Mesodermal cell (in vitro differentiated cells): ENCODE measurements at regions not wholly inside any gene's neighbourhood (a gene's known extent, or its start where the extent isn't known, plus 50 kb on each side); places are given as distances from the start of the nearest gene placed in this dataset.
"Not testable (repeated sequence)": the region's sequence is repeated elsewhere in the genome, so short reads cannot be mapped to it uniquely, and the experiment has no call there.

Experiments
- H3K27ac ChIP-seq: 2 replicates; pipeline ENCODE4 v1.7.0; 2013; ENCODE audit warnings: mild to moderate bottlenecking, low read depth, low read length, moderate library complexity; ENCODE audit not compliant: severe bottlenecking
- H3K36me3 ChIP-seq: 2 replicates; pipeline ENCODE4 v1.7.1; 2013; ENCODE audit warnings: mild to moderate bottlenecking, low read length, moderate library complexity; ENCODE audit not compliant: control insufficient read depth, insufficient read depth
- H3K4me1 ChIP-seq: one replicate; pipeline ENCODE4 v1.7.1; 2013; ENCODE audit warnings: mild to moderate bottlenecking, low read length; ENCODE audit not compliant: insufficient read depth, control insufficient read depth, poor library complexity, severe bottlenecking
- H3K4me3 ChIP-seq: 2 replicates; pipeline ENCODE4 v1.7.0; 2013; ENCODE audit warnings: low read length, control low read depth, mild to moderate bottlenecking; ENCODE audit not compliant: insufficient read depth, poor library complexity, severe bottlenecking; ENCODE audit errors: extremely low read depth
- H3K9me3 ChIP-seq: 2 replicates; pipeline ENCODE4 v1.7.1; 2013; ENCODE audit warnings: mild to moderate bottlenecking, low read length, moderate library complexity; ENCODE audit not compliant: control insufficient read depth
- WGBS, 2 experiments: methylation state at CpG; one replicate each; pipeline ENCODE4 v1.1.5; 2013; ENCODE audit warnings: missing lambda C conversion rate in 2 of 2; ENCODE audit not compliant: insufficient coverage in 2 of 2; 5-methylcytosine and 5-hydroxymethylcytosine counted together

- not testable (repeated sequence) for H3K4me3 ChIP-seq, H3K27ac ChIP-seq, H3K9me3 ChIP-seq, H3K36me3 ChIP-seq, H3K4me1 ChIP-seq
- no CpG with 5 or more reads among the region's 1 CpG for WGBS, 2 experiments
Measured at GRCh38 chr7:68714135-68714534, 884.1 kb upstream of the AUTS2 start.

- H3K4me3 ChIP-seq = no peak overlapping the region
- H3K27ac ChIP-seq = no peak overlapping the region
- no peaks in the 10 kb centered on the region for H3K4me1 ChIP-seq
- 0 to 88% methylated on average over 1 of the region's 4 CpGs for WGBS, 2 experiments
- H3K36me3 ChIP-seq = no peaks in the 10 kb centered on the region
- H3K9me3 ChIP-seq = no peaks in the 10 kb centered on the region
Measured at GRCh38 chr7:68715907-68716306, 882.4 kb upstream of the AUTS2 start.

- H3K4me1 ChIP-seq = no peaks in the 10 kb centered on the region
- no CpG with 5 or more reads among the region's 1 CpG for WGBS, 2 experiments
- no peak overlapping the region for H3K4me3 ChIP-seq
- no peak overlapping the region for H3K27ac ChIP-seq
- H3K9me3 ChIP-seq = no peaks in the 10 kb centered on the region
- H3K36me3 ChIP-seq = no peaks in the 10 kb centered on the region
Measured at GRCh38 chr7:68717176-68717575, 881.1 kb upstream of the AUTS2 start.

GRCh38 chr7:68718097-68718551 lies 880.2 kb upstream of the AUTS2 start:
- no CpG with 5 or more reads among the region's 1 CpG for WGBS, 2 experiments
- Histone ChIP-seq H3K9me3 (no peaks in the 10 kb centered on the region), H3K36me3 (no peaks in the 10 kb centered on the region), H3K4me1 (no peaks in the 10 kb centered on the region), H3K27ac (no peak overlapping the region), H3K4me3 (no peak overlapping the region)

GRCh38 chr7:68720697-68721096 lies 877.6 kb upstream of the AUTS2 start:
- Histone ChIP-seq H3K9me3 (no peaks in the 10 kb centered on the region), H3K36me3 (no peaks in the 10 kb centered on the region), H3K27ac (no peak overlapping the region), H3K4me1 (no peaks in the 10 kb centered on the region), H3K4me3 (no peak overlapping the region)
- 88 to 94% methylated on average over 4 to 5 of the region's 5 CpGs for WGBS, 2 experiments

GRCh38 chr7:68722044-68722443 lies 876.2 kb upstream of the AUTS2 start:
- H3K36me3 ChIP-seq = no peaks in the 10 kb centered on the region
- H3K4me1 ChIP-seq = no peaks in the 10 kb centered on the region
- no peak overlapping the region for H3K27ac ChIP-seq
- WGBS, 2 experiments = 67% methylated on average over 1 of the region's 1 CpG; no CpG with 5 or more reads in 1 of the 2 experiments
- no peaks in the 10 kb centered on the region for H3K9me3 ChIP-seq
- no peak overlapping the region for H3K4me3 ChIP-seq

GRCh38 chr7:68724965-68725364 lies 873.3 kb upstream of the AUTS2 start:
- H3K4me1 ChIP-seq = no peaks in the 10 kb centered on the region
- H3K36me3 ChIP-seq = no peaks in the 10 kb centered on the region
- no peaks in the 10 kb centered on the region for H3K9me3 ChIP-seq
- 94 to 96% methylated on average over 4 to 5 of the region's 6 CpGs for WGBS, 2 experiments
- H3K4me3 ChIP-seq = no peak overlapping the region
- H3K27ac ChIP-seq = no peak overlapping the region

- Histone ChIP-seq H3K4me1 (no peaks in the 10 kb centered on the region), H3K9me3 (no peaks in the 10 kb centered on the region), H3K27ac (no peak overlapping the region), H3K36me3 (no peaks in the 10 kb centered on the region), H3K4me3 (no peak overlapping the region)
- 93 to 95% methylated on average over 10 of the region's 12 CpGs for whole genome bisulfite sequencing, 2 experiments
Measured at GRCh38 chr7:68725843-68726785, 872.2 kb upstream of the AUTS2 start.

- not testable (repeated sequence) for H3K4me1 ChIP-seq, H3K27ac ChIP-seq, H3K4me3 ChIP-seq, H3K9me3 ChIP-seq, H3K36me3 ChIP-seq
- WGBS, 2 experiments = 95 to 100% methylated on average over 2 to 3 of the region's 6 CpGs
Measured at GRCh38 chr7:68728720-68729119, 869.6 kb upstream of the AUTS2 start.

GRCh38 chr7:68729371-68729770 lies 868.9 kb upstream of the AUTS2 start:
- WGBS, 2 experiments = 73 to 90% methylated on average over 6 of the region's 7 CpGs
- H3K9me3 ChIP-seq = no peaks in the 10 kb centered on the region

GRCh38 chr7:68730194-68730593 lies 868.1 kb upstream of the AUTS2 start:
- Histone ChIP-seq H3K27ac (no peak overlapping the region), H3K4me1 (no peaks in the 10 kb centered on the region), H3K9me3 (no peaks in the 10 kb centered on the region), H3K36me3 (no peaks in the 10 kb centered on the region), H3K4me3 (no peak overlapping the region)
- 88% methylated on average over 1 of the region's 2 CpGs; no CpG with 5 or more reads in 1 of the 2 experiments for WGBS, 2 experiments

More at GRCh38 chr7:68729371-68729770, 868.9 kb upstream of the AUTS2 start:
- H3K36me3 ChIP-seq = no peaks in the 10 kb centered on the region
- H3K4me3 ChIP-seq = no peak overlapping the region
- H3K27ac ChIP-seq = no peak overlapping the region
- H3K4me1 ChIP-seq = no peaks in the 10 kb centered on the region
